HepG2 (cell line): ENCODE measurements at regions not wholly inside any gene's neighbourhood (a gene's known extent, or its start where the extent isn't known, plus 50 kb on each side); places are given as distances from the start of the nearest gene placed in this dataset.

Experiments used
- ATAC-seq: fragments of 200-7000 bp; cut with Tn5 transposase; 3 replicates; pipeline ENCODE4 v1.9.1; 2020; ENCODE audit warnings: mild to moderate bottlenecking, moderate library complexity
- BruUV-seq: library from RNA; stranded (reverse); fragments of 400-500 nt; replicated peaks from 2 replicates; lab custom pipeline; 2021; lab: Mats Ljungman, UMichigan
- CTCF ChIA-PET: fragments of 300-600 bp; formaldehyde crosslinking; extraction: SDS; loops from one replicate; lab custom pipeline; 2021; ENCODE audit warnings: low total read pairs, inconsistent platforms, low intra/inter-chr PET ratio; lab: Yijun Ruan, JAX
- POLR2A ChIA-PET: fragments of 350-600 bp; sonication (Branson Sonifier 250); formaldehyde crosslinking; loops from one replicate; lab custom pipeline; 2020; ENCODE audit warnings: antibody characterized with exemption, inconsistent platforms; lab: Yijun Ruan, JAX
- DNase-seq: peaks from one replicate; pipeline ENCODE4 v3.0.0-alpha.2; 2015; ENCODE audit warnings: low spot score
- FAIRE-seq: peaks from 3 replicates; lab custom pipeline; 2011; peaks lifted over from hg19 to GRCh38; lab: Jason Lieb, UNC
- H2AFZ ChIP-seq: one replicate; pipeline ENCODE4 v1.6.1; 2011; ENCODE audit warnings: low read length, inconsistent platforms
- H3K27ac ChIP-seq: fragments of 300-600 bp; 3 replicates; pipeline ENCODE4 v1.8.0; 2011; ENCODE audit warnings: mixed run types, mild to moderate bottlenecking, mixed read lengths, low read length, inconsistent platforms; ENCODE audit not compliant: insufficient read depth; ENCODE audit errors: extremely low read length
- H3K27me3 ChIP-seq, 2 experiments: fragments of 200-600 bp in 1 of 2; 2 replicates in 1 of 2; 3 replicates in 1 of 2; pipeline versions ENCODE4 v1.6.0 to v1.8.0; 2011; ENCODE audit warnings: low read length in 2 of 2, mild to moderate bottlenecking in 2 of 2, moderate library complexity in 2 of 2, inconsistent platforms in 1 of 2; ENCODE audit not compliant: insufficient read depth in 2 of 2, control insufficient read depth in 1 of 2
- H3K36me3 ChIP-seq, 2 experiments: fragments of 200-600 bp in 1 of 2; replicated peaks in 1 of 2; 2 replicates in 1 of 2; 3 replicates in 1 of 2; pipeline versions ENCODE4 v1.5.1 to v1.8.0; 2011; ENCODE audit warnings: low read length in 2 of 2, inconsistent platforms in 1 of 2; ENCODE audit not compliant: insufficient read depth in 2 of 2, control insufficient read depth in 1 of 2
- H3K4me1 ChIP-seq: 2 replicates; pipeline ENCODE4 v1.5.1; 2012; ENCODE audit warnings: low read length, inconsistent platforms; ENCODE audit not compliant: insufficient read depth
- H3K4me2 ChIP-seq: 2 replicates; pipeline ENCODE4 v1.6.0; 2011; ENCODE audit warnings: low read depth, low read length, inconsistent platforms
- H3K4me3 ChIP-seq, 3 experiments: fragments of 200-600 bp in 1 of 3; sonication (generic), shearing (Covaris generic) in 1 of 3; replicated peaks in 1 of 3; 2 replicates each; pipeline ENCODE4 v1.5.1; 2011 to 2016; ENCODE audit warnings: low read length in 3 of 3, inconsistent platforms in 2 of 3, low read depth in 2 of 3, mild to moderate bottlenecking in 2 of 3, control low read depth in 1 of 3, mixed read lengths in 1 of 3; ENCODE audit not compliant: insufficient read depth in 1 of 3
- H3K79me2 ChIP-seq: one replicate; pipeline ENCODE4 v1.6.1; 2011; ENCODE audit warnings: low read length, inconsistent platforms; ENCODE audit not compliant: insufficient read depth
- H3K9ac ChIP-seq: 2 replicates; pipeline ENCODE4 v1.6.0; 2011; ENCODE audit warnings: mild to moderate bottlenecking, low read depth, low read length, inconsistent platforms; ENCODE audit not compliant: insufficient read depth
- H3K9me3 ChIP-seq: 2 replicates; pipeline ENCODE4 v1.5.1; 2012; ENCODE audit warnings: mild to moderate bottlenecking, low read length
- H4K20me1 ChIP-seq: 2 replicates; pipeline ENCODE4 v1.6.0; 2011; ENCODE audit warnings: inconsistent platforms, mild to moderate bottlenecking, low read length, moderate library complexity; ENCODE audit not compliant: insufficient read depth
- BCLAF1 ChIP-seq: fragments of 450-650 bp; IDR thresholded peaks from 2 replicates; pipeline ENCODE4 v1.6.1; 2017; ENCODE audit warnings: mild to moderate bottlenecking
- DMTF1 ChIP-seq: sonication (generic); formaldehyde crosslinking; IDR thresholded peaks from 2 replicates; pipeline ENCODE4 v1.4.0; 2020; ENCODE audit warnings: mild to moderate bottlenecking, missing genetic modification reagents
- EHMT2 ChIP-seq: fragments of 200-600 bp; sonication (generic); IDR thresholded peaks from 2 replicates; pipeline ENCODE4 v1.7.0; 2017; ENCODE audit warnings: antibody characterized with exemption, low read depth, low read length, borderline replicate concordance
- FOSL1 ChIP-seq: sonication (generic); formaldehyde crosslinking; IDR thresholded peaks from 2 replicates; pipeline ENCODE4 v1.9.0; 2021; ENCODE audit warnings: missing genetic modification reagents, borderline replicate concordance
- NFIC ChIP-seq: IDR thresholded peaks from 2 replicates; pipeline ENCODE4 v1.6.1; 2012; ENCODE audit warnings: mild to moderate bottlenecking, low read length, inconsistent platforms
- RFX5 ChIP-seq: IDR thresholded peaks from 2 replicates; pipeline ENCODE4 v1.6.1; 2011; ENCODE audit warnings: low read depth, low read length, improper control_type of control experiment
- SRF ChIP-seq: IDR thresholded peaks from 2 replicates; pipeline ENCODE4 v1.6.1; 2011; ENCODE audit warnings: mild to moderate bottlenecking, low read depth, low read length, moderate library complexity
- ZFY ChIP-seq: sonication (generic); formaldehyde crosslinking; IDR thresholded peaks from 2 replicates; pipeline ENCODE4 v1.4.0; 2020; ENCODE audit warnings: missing genetic modification reagents
- ZNF256 ChIP-seq: sonication (generic); formaldehyde crosslinking; conservative IDR thresholded peaks from 2 replicates; pipeline ENCODE4 v1.4.0; 2020; ENCODE audit warnings: missing genetic modification reagents
- ZNF3 ChIP-seq: IDR thresholded peaks from 2 replicates; pipeline ENCODE4 v1.7.0; 2017; ENCODE audit warnings: inconsistent platforms
- ZNF337 ChIP-seq: sonication (generic); formaldehyde crosslinking; IDR thresholded peaks from 2 replicates; pipeline ENCODE4 v1.5.1; 2020; ENCODE audit warnings: missing genetic modification reagents, low read depth, mild to moderate bottlenecking, borderline replicate concordance
- ZNF350 ChIP-seq: sonication (generic); formaldehyde crosslinking; IDR thresholded peaks from 2 replicates; pipeline ENCODE4 v1.4.0; 2020; ENCODE audit warnings: mild to moderate bottlenecking, low read depth, missing genetic modification reagents, borderline replicate concordance
- ZNF83 ChIP-seq: sonication (generic); formaldehyde crosslinking; IDR thresholded peaks from 2 replicates; pipeline ENCODE4 v1.4.0; 2020; ENCODE audit warnings: missing genetic modification reagents, mild to moderate bottlenecking, borderline replicate concordance
- WGBS: methylation state at CpG from one replicate; pipeline ENCODE4 v1.1.6; 2017; ENCODE audit warnings: low lambda C conversion rate; 5-methylcytosine and 5-hydroxymethylcytosine counted together
- in situ Hi-C: cut with HindIII; loops from 2 replicates; pipeline ENCODE4 v1.10.0; 2017; ENCODE audit warnings: low pct_unique_long_range_greater_than_20kb; ENCODE audit not compliant: extremely low pct_ligation_motif_present
- intact Hi-C: fragments of 100-400 bp; cut with micrococcal nuclease; formaldehyde crosslinking; loops from one replicate; pipeline ENCODE4 v1.10.0; 2022; ENCODE audit not compliant: unreplicated experiment

GRCh38 chrX:4182408-4182806, 469.0 kb upstream of the PRKX start (continued):
- TF ChIP-seq DMTF1 (CRISPR knock-in tag): no peak
- TF ChIP-seq RFX5: no peak
- TF ChIP-seq ZNF256 (CRISPR knock-in tag): no peak
- no peak for TF ChIP-seq ZNF3 (CRISPR knock-in tag)
- no peak for TF ChIP-seq BCLAF1
- TF ChIP-seq ZFY (CRISPR knock-in tag): no peak
- no peak for TF ChIP-seq SRF
- TF ChIP-seq FOSL1: no peak

- ATAC-seq: no peak
- no peak for DNase-seq
- in situ Hi-C loops: no loop called here
- H4K20me1 ChIP-seq: no peaks in the 10 kb centered on the region
- H3K4me1 ChIP-seq: no peaks in the 10 kb centered on the region
- TF ChIP-seq EHMT2: no peak
- no peak for TF ChIP-seq ZNF83
- TF ChIP-seq NFIC: no peak
- no peak for TF ChIP-seq ZNF337 (CRISPR knock-in tag)
- TF ChIP-seq ZNF350: no peak
- TF ChIP-seq, all 625 proteins: peak for 0
- H3K9me3 ChIP-seq: no peaks in the 10 kb centered on the region
- no peaks in the 10 kb centered on the region for H3K36me3 ChIP-seq
- no peak overlapping the region for H3K4me2 ChIP-seq
- intact Hi-C loops: no loop called here
- H3K27me3 ChIP-seq: no peaks in the 10 kb centered on the region
- BruUV-seq: no TSS peak
- no peak for FAIRE-seq
- no peaks in the 10 kb centered on the region for H3K79me2 ChIP-seq
- no peak overlapping the region for H2AFZ ChIP-seq
- WGBS: no CpG with 5 or more reads among the region's 4 CpGs
- no peak overlapping the region for H3K27ac ChIP-seq
- ChIA-PET CTCF (no interaction called here), POLR2A (no interaction called here)
- no peak overlapping the region for H3K9ac ChIP-seq
- H3K4me3 ChIP-seq: no peak overlapping the region
These were observed 468.4 kb upstream of the PRKX start for GRCh38 chrX:4181782-4182407.
